ENCODE measurements at regions not wholly inside any gene's neighbourhood (a gene's known extent, or its start where the extent isn't known, plus 50 kb on each side); places are given as distances from the start of the nearest gene placed in this dataset.

DNA sequence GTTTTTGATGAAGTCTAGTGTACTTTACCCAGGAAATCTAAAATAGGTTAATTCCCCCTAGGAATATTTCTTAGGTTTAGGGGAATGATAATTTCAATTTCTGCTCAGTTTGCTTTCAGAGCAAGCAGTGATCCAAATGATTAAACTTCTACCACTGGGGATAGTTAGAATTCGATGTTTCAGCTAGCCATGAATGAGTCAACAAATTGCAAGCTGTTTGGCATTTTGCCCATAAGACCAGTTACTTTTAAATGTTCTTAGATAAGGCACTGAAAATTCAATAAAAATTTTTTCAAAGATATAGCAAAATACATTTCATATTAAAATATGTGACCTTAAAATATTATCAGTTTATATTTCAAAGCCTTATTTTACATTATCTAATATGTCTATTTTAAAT is 993.6 kb downstream of the ARAP2 start:
- TF ChIP-seq SUZ12 (IDR thresholded peaks at IDR 0.05; ENCODE audit: extremely low read depth, insufficient read depth, insufficient read length), result no peak
- no peak for TF ChIP-seq ZNF274 (IDR thresholded peaks at IDR 0.05; ENCODE audit: low read depth, low read length)
- TF ChIP-seq YY1 (IDR thresholded peaks at IDR 0.05; ENCODE audit: insufficient read depth, insufficient read length), result no peak
- no peak overlapping the region for H3K4me3 ChIP-seq (ENCODE audit: insufficient read length, low read depth)
- H3K9ac ChIP-seq (ENCODE audit: insufficient read length, low read depth), result no peak overlapping the region
- no peak for DNase-seq (ENCODE audit: low read depth, low spot score)
- no peaks in the 10 kb centered on the region for H3K9me3 ChIP-seq (ENCODE audit: insufficient read depth, low read length)
- H3K36me3 ChIP-seq (ENCODE audit: insufficient read depth, insufficient read length, low read length), result no peaks in the 10 kb centered on the region
- H3K4me1 ChIP-seq (ENCODE audit: insufficient read depth, insufficient read length), result no peaks in the 10 kb centered on the region
- H3K27me3 ChIP-seq (ENCODE audit: insufficient read depth, insufficient read length), result no peaks in the 10 kb centered on the region

DNA sequence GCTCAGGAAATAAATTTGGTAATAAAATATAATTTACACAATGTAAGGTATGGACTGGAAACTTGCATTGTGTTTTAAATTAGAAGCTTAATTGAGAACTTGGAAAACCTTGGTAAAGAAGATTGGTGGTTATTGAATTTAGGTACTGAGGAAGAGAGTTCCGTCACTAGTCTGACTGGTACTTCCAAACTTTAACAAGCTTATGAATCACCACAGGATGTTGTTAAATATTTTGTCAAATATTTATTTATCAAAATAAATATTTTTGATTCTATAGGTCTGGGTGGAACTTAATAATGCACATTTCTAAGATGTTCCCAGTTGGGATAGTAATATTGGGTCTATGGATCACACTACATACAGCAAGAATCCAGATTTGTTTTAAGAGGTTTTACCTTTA is 992.2 kb downstream of the ARAP2 start:
- H3K4me1 ChIP-seq (ENCODE audit: insufficient read depth, insufficient read length), result no peaks in the 10 kb centered on the region

DNA sequence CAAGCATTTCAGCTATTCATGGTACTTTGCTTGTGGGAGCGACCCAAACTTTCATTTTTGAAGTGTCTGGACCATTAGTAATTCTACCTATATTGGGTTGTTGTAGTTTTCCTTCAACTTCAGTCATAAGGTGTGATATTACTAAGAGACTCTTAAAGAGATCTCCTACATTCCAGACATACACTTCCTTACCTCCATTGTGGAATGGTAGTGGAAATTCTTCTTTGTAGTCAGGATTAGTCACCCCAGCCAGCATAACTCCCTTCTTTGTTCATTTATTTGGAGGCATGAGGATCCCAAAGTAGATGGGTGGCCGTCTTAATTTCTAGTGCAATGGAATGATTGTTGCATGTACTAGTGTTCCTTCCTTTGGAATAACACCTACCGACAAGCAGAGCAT is 991.4 kb downstream of the ARAP2 start:
- Histone ChIP-seq H3K9me3 (ENCODE audit: insufficient read depth, low read length) (no peaks in the 10 kb centered on the region), H3K4me3 (ENCODE audit: insufficient read length, low read depth) (no peak overlapping the region), H3K4me1 (ENCODE audit: insufficient read depth, insufficient read length) (no peaks in the 10 kb centered on the region), H3K27me3 (ENCODE audit: insufficient read depth, insufficient read length) (no peaks in the 10 kb centered on the region), H3K9ac (ENCODE audit: insufficient read length, low read depth) (no peak overlapping the region), H3K36me3 (ENCODE audit: insufficient read depth, insufficient read length, low read length) (no peaks in the 10 kb centered on the region)
- TF ChIP-seq SUZ12 (IDR thresholded peaks at IDR 0.05; ENCODE audit: extremely low read depth, insufficient read depth, insufficient read length) (no peak), ZNF274 (IDR thresholded peaks at IDR 0.05; ENCODE audit: low read depth, low read length) (no peak), YY1 (IDR thresholded peaks at IDR 0.05; ENCODE audit: insufficient read depth, insufficient read length) (no peak)
- no peak for DNase-seq (ENCODE audit: low read depth, low spot score)

More for the DNA sequence above, 992.2 kb downstream of the ARAP2 start:
- Histone ChIP-seq H3K4me3 (ENCODE audit: insufficient read length, low read depth) (no peak overlapping the region), H3K9ac (ENCODE audit: insufficient read length, low read depth) (no peak overlapping the region), H3K27me3 (ENCODE audit: insufficient read depth, insufficient read length) (no peaks in the 10 kb centered on the region), H3K36me3 (ENCODE audit: insufficient read depth, insufficient read length, low read length) (no peaks in the 10 kb centered on the region), H3K9me3 (ENCODE audit: insufficient read depth, low read length) (no peaks in the 10 kb centered on the region)
- TF ChIP-seq YY1 (IDR thresholded peaks at IDR 0.05; ENCODE audit: insufficient read depth, insufficient read length) (no peak), SUZ12 (IDR thresholded peaks at IDR 0.05; ENCODE audit: extremely low read depth, insufficient read depth, insufficient read length) (no peak), ZNF274 (IDR thresholded peaks at IDR 0.05; ENCODE audit: low read depth, low read length) (no peak)
- no peak for DNase-seq (ENCODE audit: low read depth, low spot score)

DNA sequence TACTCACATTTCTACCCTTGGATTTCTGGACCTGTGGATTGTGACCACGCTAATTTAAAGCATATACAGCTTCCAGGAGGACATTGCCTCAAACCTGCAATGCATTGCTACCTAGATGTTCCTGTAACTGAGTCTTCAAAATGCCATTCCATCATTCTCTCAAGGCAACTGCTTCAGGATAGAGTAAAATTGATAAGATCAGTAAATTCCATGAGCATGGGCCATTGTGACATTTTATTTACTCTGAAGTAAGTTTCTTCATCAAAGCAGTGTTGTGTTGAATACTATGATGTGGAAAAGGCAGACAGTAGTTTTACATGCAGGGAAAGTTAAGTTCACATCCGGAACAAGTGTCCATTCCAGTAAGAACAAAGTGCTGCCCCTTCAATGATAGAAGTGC is 991.0 kb downstream of the ARAP2 start:
- Histone ChIP-seq H3K4me1 (ENCODE audit: insufficient read depth, insufficient read length) (no peaks in the 10 kb centered on the region), H3K4me3 (ENCODE audit: insufficient read length, low read depth) (no peak overlapping the region), H3K9ac (ENCODE audit: insufficient read length, low read depth) (no peak overlapping the region), H3K9me3 (ENCODE audit: insufficient read depth, low read length) (no peaks in the 10 kb centered on the region), H3K27me3 (ENCODE audit: insufficient read depth, insufficient read length) (no peaks in the 10 kb centered on the region), H3K36me3 (ENCODE audit: insufficient read depth, insufficient read length, low read length) (no peaks in the 10 kb centered on the region)
- TF ChIP-seq SUZ12 (IDR thresholded peaks at IDR 0.05; ENCODE audit: extremely low read depth, insufficient read depth, insufficient read length) (no peak), ZNF274 (IDR thresholded peaks at IDR 0.05; ENCODE audit: low read depth, low read length) (no peak)
- no peak for DNase-seq (ENCODE audit: low read depth, low spot score)

DNA sequence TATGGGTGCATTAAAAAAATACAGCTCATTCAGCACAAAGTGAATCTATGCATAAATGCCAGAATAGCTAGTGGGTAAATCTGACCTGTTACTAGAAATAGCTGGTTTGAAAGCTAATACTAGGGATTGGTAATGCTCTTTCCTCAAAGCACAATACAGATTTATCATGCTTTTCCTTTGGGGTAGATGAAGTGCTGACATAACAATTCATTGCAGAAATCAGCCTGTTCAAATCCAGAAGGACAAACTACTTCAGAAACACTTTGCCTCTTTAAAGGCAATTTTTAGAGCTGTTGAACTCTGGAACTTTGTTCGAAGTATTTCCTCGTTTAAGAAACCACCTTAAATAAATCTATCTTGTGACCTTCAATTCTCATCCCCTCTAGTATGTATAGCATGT is 957.9 kb downstream of the ARAP2 start:
- no peaks in the 10 kb centered on the region for H3K36me3 ChIP-seq (ENCODE audit: insufficient read depth, insufficient read length, low read length)
- no peak overlapping the region for H3K4me3 ChIP-seq (ENCODE audit: insufficient read length, low read depth)
- no peaks in the 10 kb centered on the region for H3K4me1 ChIP-seq (ENCODE audit: insufficient read depth, insufficient read length)
- no peak for DNase-seq (ENCODE audit: low read depth, low spot score)
- no peak overlapping the region for H3K9ac ChIP-seq (ENCODE audit: insufficient read length, low read depth)
- TF ChIP-seq SUZ12 (IDR thresholded peaks at IDR 0.05; ENCODE audit: extremely low read depth, insufficient read depth, insufficient read length) (no peak), ZNF274 (IDR thresholded peaks at IDR 0.05; ENCODE audit: low read depth, low read length) (no peak), YY1 (IDR thresholded peaks at IDR 0.05; ENCODE audit: insufficient read depth, insufficient read length) (no peak)
- no peaks in the 10 kb centered on the region for H3K27me3 ChIP-seq (ENCODE audit: insufficient read depth, insufficient read length)
- no peaks in the 10 kb centered on the region for H3K9me3 ChIP-seq (ENCODE audit: insufficient read depth, low read length)

DNA sequence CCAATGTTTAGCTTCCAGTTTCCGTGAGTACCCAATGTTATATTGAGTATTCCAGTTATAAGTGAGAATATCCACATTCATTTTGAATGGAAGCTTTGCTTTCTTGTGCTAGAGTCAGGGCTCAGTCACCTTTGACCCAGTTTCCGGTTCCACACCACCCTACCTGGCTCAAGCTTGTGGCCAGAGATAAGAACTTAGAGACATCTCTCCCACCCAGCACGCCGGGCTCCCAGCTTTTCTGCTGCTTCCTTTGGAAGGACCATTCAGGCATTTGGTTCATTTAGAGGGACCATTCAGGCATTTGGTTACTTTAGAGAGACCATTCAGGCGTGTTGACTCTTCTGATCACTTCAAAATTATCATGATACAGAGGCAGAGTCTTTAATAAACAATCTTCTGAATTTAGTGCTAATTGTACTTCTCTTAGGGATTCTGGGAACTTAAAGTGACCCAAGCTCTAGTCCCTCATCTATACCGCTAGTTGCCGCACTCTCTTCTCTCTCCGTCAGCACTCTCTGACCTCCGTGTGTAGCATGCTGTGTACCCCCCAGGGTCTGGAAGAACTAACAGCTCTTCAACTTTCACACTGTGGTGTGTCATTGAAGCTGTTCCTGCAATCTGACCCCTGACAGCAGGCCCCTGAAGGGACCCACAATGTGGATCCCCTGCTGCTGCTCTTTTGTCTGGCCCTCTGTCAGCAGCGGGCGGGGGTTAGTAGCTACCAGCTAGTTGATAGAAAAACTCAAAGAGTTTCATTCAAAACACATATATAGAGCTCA is 943.1 kb downstream of the ARAP2 start:
- TF ChIP-seq SUZ12 (IDR thresholded peaks at IDR 0.05; ENCODE audit: extremely low read depth, insufficient read depth, insufficient read length) (no peak), YY1 (IDR thresholded peaks at IDR 0.05; ENCODE audit: insufficient read depth, insufficient read length) (no peak), ZNF274 (IDR thresholded peaks at IDR 0.05; ENCODE audit: low read depth, low read length) (no peak)
- no peaks in the 10 kb centered on the region for H3K36me3 ChIP-seq (ENCODE audit: insufficient read depth, insufficient read length, low read length)
- DNase-seq (ENCODE audit: low read depth, low spot score), result peak; percentile 2
- peaks cover 4% of the 10 kb centered on the region for H3K4me1 ChIP-seq (ENCODE audit: insufficient read depth, insufficient read length)
- H3K4me3 ChIP-seq (ENCODE audit: insufficient read length, low read depth), result no peak overlapping the region
- no peaks in the 10 kb centered on the region for H3K27me3 ChIP-seq (ENCODE audit: insufficient read depth, insufficient read length)
- H3K9ac ChIP-seq (ENCODE audit: insufficient read length, low read depth), result no peak overlapping the region
- no peaks in the 10 kb centered on the region for H3K9me3 ChIP-seq (ENCODE audit: insufficient read depth, low read length)

DNA sequence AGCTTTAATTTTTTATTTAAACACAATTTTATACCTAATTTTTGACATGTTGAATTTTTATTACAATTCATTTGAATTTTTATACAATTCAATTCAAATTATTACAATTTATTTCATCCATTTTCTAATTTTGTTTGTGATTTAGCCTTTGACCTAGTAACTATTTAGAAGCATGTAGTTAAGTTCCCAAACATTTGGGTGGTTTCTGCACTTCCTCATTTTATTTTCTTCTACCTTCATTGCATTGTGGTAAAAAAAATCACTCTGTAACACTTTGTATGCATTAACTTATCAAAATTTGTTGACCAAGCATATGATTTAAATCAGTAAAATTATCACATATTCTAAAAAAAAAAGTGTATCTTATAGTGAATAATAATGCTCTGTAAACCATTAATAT is 928.9 kb downstream of the ARAP2 start:
- H3K9ac ChIP-seq (ENCODE audit: insufficient read length, low read depth), result no peak overlapping the region
- no peaks in the 10 kb centered on the region for H3K27me3 ChIP-seq (ENCODE audit: insufficient read depth, insufficient read length)
- no peak for TF ChIP-seq YY1 (IDR thresholded peaks at IDR 0.05; ENCODE audit: insufficient read depth, insufficient read length)
- no peak for TF ChIP-seq SUZ12 (IDR thresholded peaks at IDR 0.05; ENCODE audit: extremely low read depth, insufficient read depth, insufficient read length)
- no peak for TF ChIP-seq ZNF274 (IDR thresholded peaks at IDR 0.05; ENCODE audit: low read depth, low read length)
- H3K9me3 ChIP-seq (ENCODE audit: insufficient read depth, low read length), result no peaks in the 10 kb centered on the region
- no peaks in the 10 kb centered on the region for H3K4me1 ChIP-seq (ENCODE audit: insufficient read depth, insufficient read length)
- no peaks in the 10 kb centered on the region for H3K36me3 ChIP-seq (ENCODE audit: insufficient read depth, insufficient read length, low read length)
- no peak overlapping the region for H3K4me3 ChIP-seq (ENCODE audit: insufficient read length, low read depth)
- DNase-seq (ENCODE audit: low read depth, low spot score), result no peak

Data from NT2/D1 (cell line).